ENCODE measurements at regions not wholly inside any gene's neighbourhood (a gene's known extent, or its start where the extent isn't known, plus 50 kb on each side); places are given as distances from the start of the nearest gene placed in this dataset.

DNA sequence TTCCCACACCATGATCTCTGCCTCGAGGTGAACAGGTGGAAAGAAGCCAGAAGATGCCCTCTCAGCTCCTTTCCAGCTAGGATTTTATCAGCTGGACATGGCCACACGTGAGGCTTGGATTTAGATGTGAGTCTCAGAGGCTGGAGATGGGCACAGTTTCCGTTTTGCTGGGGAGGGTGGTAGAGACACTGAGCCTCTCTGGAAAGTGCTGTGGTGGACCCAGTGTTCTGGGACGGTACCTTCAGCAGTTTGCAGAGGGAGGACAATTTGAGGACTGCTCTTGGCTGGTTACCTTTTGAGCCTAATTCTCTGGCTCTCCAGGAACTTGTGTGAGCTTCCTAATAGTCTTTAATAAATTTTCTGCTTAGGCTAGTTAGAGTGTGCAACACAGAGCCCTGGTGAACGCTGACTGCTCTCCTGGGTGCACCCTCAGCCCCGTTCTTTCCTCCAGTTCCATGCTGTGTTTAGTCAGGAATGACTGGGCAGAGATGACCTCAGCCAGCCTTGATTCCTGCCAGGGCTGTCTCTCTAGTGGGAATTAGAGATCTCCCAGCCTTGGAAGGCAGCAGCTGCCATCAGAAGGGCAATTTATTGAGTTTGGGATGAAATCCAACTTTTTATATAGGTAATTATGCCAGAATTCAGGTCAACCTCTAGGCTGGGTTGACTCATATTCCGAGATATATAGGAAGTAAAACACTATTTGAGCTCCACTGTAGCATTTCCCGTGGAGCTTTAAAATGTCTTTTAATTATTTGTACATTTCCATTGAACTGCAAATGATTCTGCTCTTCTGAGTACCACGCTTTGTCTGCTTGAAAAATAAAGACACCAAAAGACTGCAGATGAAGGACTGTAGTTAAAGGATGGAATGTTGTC, 103.9 kb downstream of the GATA3 start:
- WGBS, 2 experiments (ENCODE audit: extremely low coverage in 2 of 2, insufficient read length in 1 of 2): 20% methylated on average over 1 of the region's 9 CpGs; no CpG with 5 or more reads in 1 of the 2 experiments
- peaks cover 18% of the 10 kb centered on the region for H3K9me3 ChIP-seq (ENCODE audit: control insufficient read depth, insufficient read depth, low read length)
- no peaks in the 10 kb centered on the region for H3K27me3 ChIP-seq (ENCODE audit: control insufficient read depth, insufficient read depth, low read length)
- CTCF ChIA-PET: no interaction called here
- no peak overlapping the region for H3K56ac ChIP-seq (ENCODE audit: extremely low read depth, insufficient read depth, low read length)
- H2AK9ac ChIP-seq (replicated peaks; ENCODE audit: low read depth, low read length, poor library complexity): no peak overlapping the region
- DNase-seq: no peak
- TF ChIP-seq MAZ (IDR thresholded peaks at IDR 0.05; ENCODE audit: borderline replicate concordance, low read depth, low read length): no peak
- TF ChIP-seq, protein P1, sequence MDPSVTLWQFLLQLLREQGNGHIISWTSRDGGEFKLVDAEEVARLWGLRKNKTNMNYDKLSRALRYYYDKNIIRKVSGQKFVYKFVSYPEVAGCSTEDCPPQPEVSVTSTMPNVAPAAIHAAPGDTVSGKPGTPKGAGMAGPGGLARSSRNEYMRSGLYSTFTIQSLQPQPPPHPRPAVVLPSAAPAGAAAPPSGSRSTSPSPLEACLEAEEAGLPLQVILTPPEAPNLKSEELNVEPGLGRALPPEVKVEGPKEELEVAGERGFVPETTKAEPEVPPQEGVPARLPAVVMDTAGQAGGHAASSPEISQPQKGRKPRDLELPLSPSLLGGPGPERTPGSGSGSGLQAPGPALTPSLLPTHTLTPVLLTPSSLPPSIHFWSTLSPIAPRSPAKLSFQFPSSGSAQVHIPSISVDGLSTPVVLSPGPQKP (IDR thresholded peaks at IDR 0.05; ENCODE audit: borderline replicate concordance, low read depth, low read length): no peak
- TF ChIP-seq CEBPB (IDR thresholded peaks at IDR 0.05; ENCODE audit: low read depth, low read length): no peak
- TF ChIP-seq POLR2A (IDR thresholded peaks at IDR 0.05; ENCODE audit: low read depth, low read length): no peak
- TF ChIP-seq RCOR1 (IDR thresholded peaks at IDR 0.05; ENCODE audit: insufficient replicate concordance, low read length): no peak
- no peak for TF ChIP-seq CHD1 (IDR thresholded peaks at IDR 0.05; ENCODE audit: low read depth, low read length)
- TF ChIP-seq BHLHE40 (IDR thresholded peaks at IDR 0.05; ENCODE audit: low read depth, low read length): no peak
- TF ChIP-seq FOS (IDR thresholded peaks at IDR 0.05; ENCODE audit: low read depth, low read length): no peak
- TF ChIP-seq MAFK (IDR thresholded peaks at IDR 0.05; ENCODE audit: low read depth, low read length): no peak
- no peak for TF ChIP-seq RAD21 (IDR thresholded peaks at IDR 0.05; ENCODE audit: low read length)
- TF ChIP-seq SMC3 (IDR thresholded peaks at IDR 0.05; ENCODE audit: low read depth, low read length): no peak
- TF ChIP-seq, protein P2, sequence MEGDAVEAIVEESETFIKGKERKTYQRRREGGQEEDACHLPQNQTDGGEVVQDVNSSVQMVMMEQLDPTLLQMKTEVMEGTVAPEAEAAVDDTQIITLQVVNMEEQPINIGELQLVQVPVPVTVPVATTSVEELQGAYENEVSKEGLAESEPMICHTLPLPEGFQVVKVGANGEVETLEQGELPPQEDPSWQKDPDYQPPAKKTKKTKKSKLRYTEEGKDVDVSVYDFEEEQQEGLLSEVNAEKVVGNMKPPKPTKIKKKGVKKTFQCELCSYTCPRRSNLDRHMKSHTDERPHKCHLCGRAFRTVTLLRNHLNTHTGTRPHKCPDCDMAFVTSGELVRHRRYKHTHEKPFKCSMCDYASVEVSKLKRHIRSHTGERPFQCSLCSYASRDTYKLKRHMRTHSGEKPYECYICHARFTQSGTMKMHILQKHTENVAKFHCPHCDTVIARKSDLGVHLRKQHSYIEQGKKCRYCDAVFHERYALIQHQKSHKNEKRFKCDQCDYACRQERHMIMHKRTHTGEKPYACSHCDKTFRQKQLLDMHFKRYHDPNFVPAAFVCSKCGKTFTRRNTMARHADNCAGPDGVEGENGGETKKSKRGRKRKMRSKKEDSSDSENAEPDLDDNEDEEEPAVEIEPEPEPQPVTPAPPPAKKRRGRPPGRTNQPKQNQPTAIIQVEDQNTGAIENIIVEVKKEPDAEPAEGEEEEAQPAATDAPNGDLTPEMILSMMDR (conservative IDR thresholded peaks at IDR 0.05; ENCODE audit: low read depth, low read length): no peak
- TF ChIP-seq NFE2L2 (IDR thresholded peaks at IDR 0.05; ENCODE audit: low read depth, low read length): no peak
- TF ChIP-seq, protein P3, sequence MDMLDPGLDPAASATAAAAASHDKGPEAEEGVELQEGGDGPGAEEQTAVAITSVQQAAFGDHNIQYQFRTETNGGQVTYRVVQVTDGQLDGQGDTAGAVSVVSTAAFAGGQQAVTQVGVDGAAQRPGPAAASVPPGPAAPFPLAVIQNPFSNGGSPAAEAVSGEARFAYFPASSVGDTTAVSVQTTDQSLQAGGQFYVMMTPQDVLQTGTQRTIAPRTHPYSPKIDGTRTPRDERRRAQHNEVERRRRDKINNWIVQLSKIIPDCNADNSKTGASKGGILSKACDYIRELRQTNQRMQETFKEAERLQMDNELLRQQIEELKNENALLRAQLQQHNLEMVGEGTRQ (IDR thresholded peaks at IDR 0.05; ENCODE audit: low read depth, low read length): no peak
- TF ChIP-seq RFX5 (IDR thresholded peaks at IDR 0.05; ENCODE audit: low read depth, low read length): no peak
- no peak for TF ChIP-seq MXI1 (IDR thresholded peaks at IDR 0.05; ENCODE audit: borderline replicate concordance, low read depth, low read length)
- H2BK120ac ChIP-seq (ENCODE audit: low read depth, low read length): no peak overlapping the region
- no peak overlapping the region for H4K91ac ChIP-seq (ENCODE audit: insufficient read depth, low read depth, low read length)
- no peak overlapping the region for H3K27ac ChIP-seq (ENCODE audit: insufficient read depth, low read length)
- no peaks in the 10 kb centered on the region for H3K36me3 ChIP-seq (ENCODE audit: control insufficient read depth, insufficient read depth, low read length)
- H3K4me3 ChIP-seq (ENCODE audit: insufficient read depth, low read depth, low read length): no peak overlapping the region
- BruUV-seq (replicated peaks): no TSS peak
- H2BK5ac ChIP-seq (ENCODE audit: low read depth, low read length, poor library complexity, severe bottlenecking): no peak overlapping the region
- no peak overlapping the region for H3K18ac ChIP-seq (ENCODE audit: low read depth, low read length)
- no peaks in the 10 kb centered on the region for H3K79me1 ChIP-seq (ENCODE audit: low read depth in 1 of 2, low read length in 2 of 2)
- H3K4me1 ChIP-seq (ENCODE audit: control insufficient read depth, insufficient read depth, low read length): no peaks in the 10 kb centered on the region
- H3K9ac ChIP-seq (ENCODE audit: low read depth, low read length): no peak overlapping the region
- no peaks in the 10 kb centered on the region for H4K20me1 ChIP-seq (ENCODE audit: insufficient read depth, low read length)
- in situ Hi-C loops (cut with MboI; ENCODE audit: low sequenced_read_pairs): no loop called here
- no peak overlapping the region for H3K14ac ChIP-seq (replicated peaks; ENCODE audit: low read depth, low read length)
- H3K9me1 ChIP-seq (ENCODE audit: insufficient read depth, low read length): no peaks in the 10 kb centered on the region
- no peak overlapping the region for H2AFZ ChIP-seq (replicated peaks; ENCODE audit: low read length, poor library complexity)
- H3K23ac ChIP-seq (ENCODE audit: low read depth, low read length): no peak overlapping the region
- no peak overlapping the region for H3K4ac ChIP-seq (ENCODE audit: low read depth, low read length)
- H2BK15ac ChIP-seq (ENCODE audit: low read depth, low read length): no peak overlapping the region
- intact Hi-C loops (cut with micrococcal nuclease): no loop called here
- no peak overlapping the region for H3K4me2 ChIP-seq (ENCODE audit: low read depth, low read length)
- POLR2A ChIA-PET (ENCODE audit: unreplicated experiment): no interaction called here
- no peak overlapping the region for H2AK5ac ChIP-seq (ENCODE audit: low read depth, low read length)
- no peak overlapping the region for H4K8ac ChIP-seq (ENCODE audit: low read depth in 2 of 2, low read length in 2 of 2)
- dilution Hi-C loops (cut with HindIII; ENCODE audit: low sequenced_read_pairs, unreplicated experiment): no loop called here
- H4K5ac ChIP-seq (ENCODE audit: low read depth, low read length): no peak overlapping the region
- ATAC-seq (ENCODE audit: low read depth): no peak
- H2BK20ac ChIP-seq (ENCODE audit: low read depth, low read length): no peak overlapping the region

Data from IMR-90 (cell line).